Activated CD8-positive, alpha-beta memory T cell treated with anti-CD3 and anti-CD28 coated beads, Interleukin-2, amount 10 ng/mL, durations not matched to agents 7 days and 5 days (primary cell): ENCODE measurements at regions not wholly inside any gene's neighbourhood (a gene's known extent, or its start where the extent isn't known, plus 50 kb on each side); places are given as distances from the start of the nearest gene placed in this dataset.
A peak's percentile ranks its signal among the peaks of the same experiment; 100 is the strongest.
"Not testable (repeated sequence)": the region's sequence is repeated elsewhere in the genome, so short reads cannot be mapped to it uniquely, and the experiment has no call there.

Experiments
- ATAC-seq: fragments of 150-1000 bp; cut with Tn5 transposase; one replicate; pipeline ENCODE4 v1.10.0; 2021; ENCODE audit warnings: moderate library complexity
- CTCF ChIA-PET: fragments of 350-600 bp; sonication (Branson Sonifier 250); formaldehyde crosslinking; loops from one replicate; lab custom pipeline; 2021; ENCODE audit warnings: antibody characterized with exemption; lab: Charles Lee
- DNase-seq: peaks from one replicate; pipeline ENCODE4 v3.0.0-alpha.2; 2020
- H3K27ac Mint-ChIP-seq: one replicate; pipeline ENCODE4 v1.8.0; 2021; ENCODE audit warnings: mild to moderate bottlenecking, mixed read lengths
- H3K27me3 Mint-ChIP-seq: one replicate; pipeline ENCODE4 v1.8.0; 2021; ENCODE audit warnings: mixed read lengths
- H3K36me3 Mint-ChIP-seq: one replicate; pipeline ENCODE4 v1.8.0; 2021; ENCODE audit warnings: mild to moderate bottlenecking, mixed read lengths
- H3K4me1 Mint-ChIP-seq: one replicate; pipeline ENCODE4 v1.8.0; 2021; ENCODE audit warnings: mixed read lengths
- H3K4me3 Mint-ChIP-seq: one replicate; pipeline ENCODE4 v1.8.0; 2021; ENCODE audit warnings: mild to moderate bottlenecking, moderate library complexity, mixed read lengths
- H3K9me3 Mint-ChIP-seq: one replicate; pipeline ENCODE4 v1.8.0; 2022; ENCODE audit warnings: low read depth, mixed read lengths

DNA sequence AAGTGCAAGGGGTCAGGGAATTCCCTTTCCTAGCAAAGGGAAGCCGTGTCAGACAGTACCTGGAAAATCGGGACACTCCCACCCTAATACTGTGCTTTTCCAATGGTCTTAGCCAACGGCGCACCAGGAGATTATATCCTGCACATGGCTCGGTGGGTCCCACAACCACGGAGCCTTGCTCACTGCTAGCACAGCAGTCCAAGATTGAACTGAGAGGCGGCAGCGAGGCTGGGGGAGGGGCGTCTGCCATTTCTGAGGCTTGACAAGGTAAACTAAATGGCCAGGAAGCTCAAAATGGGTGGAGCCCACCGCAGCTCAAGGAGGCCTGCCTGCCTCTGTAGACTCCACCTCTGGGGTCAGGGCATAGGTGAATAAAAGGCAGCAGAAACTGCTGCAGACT lies 76.5 kb upstream of the LINC00632 start:
- H3K4me1 Mint-ChIP-seq, DNase-seq, H3K27me3 Mint-ChIP-seq, H3K9me3 Mint-ChIP-seq, CTCF ChIA-PET, H3K27ac Mint-ChIP-seq, H3K36me3 Mint-ChIP-seq, ATAC-seq, H3K4me3 Mint-ChIP-seq: not testable (repeated sequence)

DNA sequence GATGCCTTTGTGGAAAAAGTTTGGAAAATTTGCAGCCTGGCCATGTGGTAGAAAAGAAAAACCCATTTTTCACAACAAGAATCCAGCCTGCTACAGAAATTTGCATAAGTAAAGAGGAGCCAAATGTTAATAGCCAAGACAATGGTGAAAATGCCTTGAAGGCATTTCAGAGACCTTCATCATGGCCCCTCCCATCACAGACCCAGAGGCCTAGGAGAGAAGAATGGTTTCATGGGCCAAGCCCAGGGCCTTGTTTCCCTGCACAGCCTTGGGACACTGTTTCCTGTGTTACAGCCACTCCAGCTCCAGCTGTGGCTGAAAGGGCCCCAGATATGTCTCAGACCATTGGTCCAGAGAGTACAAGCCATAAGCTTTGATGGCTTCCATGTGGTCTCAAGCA lies 101.4 kb upstream of the LINC00632 start:
- DNase-seq: no peak
- CTCF ChIA-PET: no interaction called here
- ATAC-seq: no peak
- H3K27me3 Mint-ChIP-seq: no peaks in the 10 kb centered on the region
- H3K4me1 Mint-ChIP-seq: no peaks in the 10 kb centered on the region
- no peaks in the 10 kb centered on the region for H3K9me3 Mint-ChIP-seq
- no peak overlapping the region for H3K4me3 Mint-ChIP-seq
- H3K36me3 Mint-ChIP-seq: no peaks in the 10 kb centered on the region
- H3K27ac Mint-ChIP-seq: no peak overlapping the region

DNA sequence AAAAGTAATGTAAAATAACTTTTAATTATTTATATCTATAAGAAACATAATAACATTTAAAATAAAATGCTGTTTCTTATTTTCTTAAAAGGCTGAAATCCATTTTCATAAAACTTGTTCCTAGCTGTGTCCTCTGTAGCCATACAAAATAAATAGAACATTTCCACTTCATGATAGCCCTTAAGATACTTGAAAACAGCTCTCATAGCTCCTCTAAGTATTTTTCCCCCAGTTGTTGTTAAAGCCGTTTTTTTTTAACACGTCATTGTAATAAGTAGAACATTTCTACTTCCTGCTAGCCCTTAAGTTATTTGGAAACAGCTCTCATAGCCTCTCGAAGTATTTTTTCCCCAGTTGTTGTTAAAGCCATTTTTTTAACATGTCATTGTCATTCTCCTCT lies 97.3 kb upstream of the SOX3 start:
- DNase-seq (no peak), ATAC-seq (no peak)
- Mint-ChIP-seq H3K36me3 (no peaks in the 10 kb centered on the region), H3K27ac (no peak overlapping the region), H3K4me1 (no peaks in the 10 kb centered on the region), H3K9me3 (no peaks in the 10 kb centered on the region), H3K27me3 (no peaks in the 10 kb centered on the region), H3K4me3 (no peak overlapping the region)
- CTCF ChIA-PET: no interaction called here

DNA sequence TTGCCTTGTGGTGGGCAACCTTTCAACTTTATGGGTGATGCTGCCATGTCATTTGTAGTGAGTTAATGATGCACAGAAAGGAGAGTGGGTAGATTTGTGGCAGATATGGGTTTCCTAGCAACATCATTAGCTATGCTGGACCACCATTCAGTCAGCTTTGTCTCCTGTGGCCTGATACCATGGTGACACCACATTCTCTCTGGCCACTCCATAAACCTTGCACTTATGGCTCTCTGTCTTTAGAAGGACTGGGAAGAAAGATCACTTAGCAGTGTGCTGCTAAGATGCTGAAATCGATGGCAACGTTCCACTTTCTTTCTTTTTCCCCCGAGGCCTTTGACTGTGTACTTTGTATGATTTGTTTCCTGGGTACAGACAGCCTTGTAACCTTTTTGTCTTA lies 95.0 kb upstream of the SOX3 start:
- Mint-ChIP-seq H3K9me3 (no peaks in the 10 kb centered on the region), H3K27me3 (no peaks in the 10 kb centered on the region), H3K4me1 (no peaks in the 10 kb centered on the region), H3K27ac (no peak overlapping the region), H3K36me3 (no peaks in the 10 kb centered on the region), H3K4me3 (no peak overlapping the region)
- ATAC-seq: no peak
- CTCF ChIA-PET: no interaction called here
- no peak for DNase-seq

DNA sequence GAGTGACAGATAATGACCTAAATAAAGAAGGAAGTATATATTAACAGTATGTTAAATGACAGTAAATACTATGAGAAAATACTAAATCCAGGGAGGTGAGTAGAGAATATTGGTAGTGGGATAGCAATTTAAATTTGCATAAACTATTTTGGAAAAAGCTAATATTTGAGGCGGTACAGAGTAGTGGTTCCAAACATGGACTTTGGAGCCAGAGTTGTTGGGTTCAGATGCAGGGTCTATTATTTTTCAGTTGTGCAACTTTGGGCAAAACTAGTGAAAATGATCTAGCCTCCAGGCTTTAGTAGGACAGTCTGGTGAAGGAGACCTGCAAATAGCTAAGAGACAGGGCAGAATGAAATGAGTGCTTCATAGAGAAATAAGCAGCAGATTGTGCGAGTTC lies 84.8 kb upstream of the SOX3 start:
- H3K4me3 Mint-ChIP-seq: no peak overlapping the region
- H3K4me1 Mint-ChIP-seq: no peaks in the 10 kb centered on the region
- H3K36me3 Mint-ChIP-seq: no peaks in the 10 kb centered on the region
- no peaks in the 10 kb centered on the region for H3K27me3 Mint-ChIP-seq
- H3K27ac Mint-ChIP-seq: no peak overlapping the region
- ATAC-seq (no peak), DNase-seq (no peak)
- no peaks in the 10 kb centered on the region for H3K9me3 Mint-ChIP-seq
- CTCF ChIA-PET: no interaction called here

DNA sequence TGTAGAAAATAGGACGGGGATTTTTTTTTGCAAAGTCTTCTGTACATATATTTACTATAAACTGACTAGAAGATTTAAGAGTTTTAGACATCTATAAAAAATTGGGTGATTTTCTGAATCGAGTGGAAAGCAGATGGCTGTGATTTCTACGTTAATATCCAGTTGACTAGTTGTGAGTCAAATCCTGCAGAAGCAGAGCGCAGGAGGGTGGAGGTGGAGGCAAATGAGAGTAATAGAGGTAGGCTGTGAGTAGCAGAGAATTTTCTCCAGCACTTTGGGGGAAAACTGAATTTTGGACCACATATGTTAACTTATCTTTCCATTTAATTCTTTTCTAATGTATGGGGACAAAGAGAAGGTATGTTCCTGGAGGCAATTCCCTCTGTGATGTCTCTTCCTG lies 82.1 kb upstream of the SOX3 start:
- Mint-ChIP-seq H3K27me3 (no peaks in the 10 kb centered on the region), H3K9me3 (no peaks in the 10 kb centered on the region), H3K4me3 (no peak overlapping the region), H3K27ac (no peak overlapping the region), H3K4me1 (no peaks in the 10 kb centered on the region), H3K36me3 (no peaks in the 10 kb centered on the region)
- CTCF ChIA-PET: no interaction called here
- ATAC-seq (no peak), DNase-seq (no peak)

DNA sequence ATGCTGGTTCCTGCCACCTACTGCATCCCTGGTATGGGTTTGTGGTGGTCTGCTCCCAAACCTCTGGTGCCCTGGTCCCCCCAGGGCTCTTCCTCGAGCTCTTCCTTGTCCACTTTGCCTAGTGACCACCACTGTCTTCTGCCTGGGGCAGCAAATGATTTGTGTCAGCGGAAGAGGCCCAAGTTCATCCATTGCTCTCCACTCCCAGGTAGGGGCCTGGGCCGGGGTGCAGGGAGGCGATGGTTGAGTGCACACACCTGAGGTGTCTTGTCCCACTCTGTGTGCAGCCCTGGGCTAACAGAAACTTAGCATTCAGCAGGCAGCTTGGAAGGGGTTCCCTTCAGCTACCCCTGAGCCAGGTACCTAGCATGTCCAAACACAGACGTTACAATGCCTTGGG lies 75.6 kb upstream of the SOX3 start:
- CTCF ChIA-PET: no interaction called here
- no peaks in the 10 kb centered on the region for H3K4me1 Mint-ChIP-seq
- H3K36me3 Mint-ChIP-seq: no peaks in the 10 kb centered on the region
- H3K27me3 Mint-ChIP-seq: no peaks in the 10 kb centered on the region
- no peak overlapping the region for H3K27ac Mint-ChIP-seq
- DNase-seq: no peak
- ATAC-seq: no peak
- no peak overlapping the region for H3K4me3 Mint-ChIP-seq
- H3K9me3 Mint-ChIP-seq: no peaks in the 10 kb centered on the region

DNA sequence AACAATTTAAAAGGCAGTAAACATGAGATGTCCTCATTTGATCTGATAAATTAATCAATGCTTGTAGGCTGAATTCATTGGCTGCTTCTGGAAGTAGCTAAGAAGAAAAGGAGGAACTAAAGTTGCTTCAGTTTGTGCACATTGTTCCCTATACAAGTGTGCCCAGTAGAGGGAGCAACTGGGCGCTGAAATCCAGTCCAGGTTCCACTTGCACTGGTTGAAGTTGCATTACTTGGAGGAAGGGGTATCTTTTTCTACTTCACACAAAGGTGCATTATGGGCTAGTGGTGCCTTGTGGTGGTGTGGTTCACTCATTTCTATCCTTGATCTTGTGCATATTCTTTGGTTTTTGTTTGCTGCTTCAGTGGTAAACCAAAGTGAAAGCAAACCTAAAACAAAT lies 67.9 kb upstream of the SOX3 start:
- no peak overlapping the region for H3K4me3 Mint-ChIP-seq
- no peak overlapping the region for H3K27ac Mint-ChIP-seq
- no peaks in the 10 kb centered on the region for H3K27me3 Mint-ChIP-seq
- DNase-seq (peak; percentile 40), ATAC-seq (no peak)
- CTCF ChIA-PET: no interaction called here
- no peaks in the 10 kb centered on the region for H3K36me3 Mint-ChIP-seq
- H3K4me1 Mint-ChIP-seq: no peaks in the 10 kb centered on the region
- H3K9me3 Mint-ChIP-seq: no peaks in the 10 kb centered on the region

DNA sequence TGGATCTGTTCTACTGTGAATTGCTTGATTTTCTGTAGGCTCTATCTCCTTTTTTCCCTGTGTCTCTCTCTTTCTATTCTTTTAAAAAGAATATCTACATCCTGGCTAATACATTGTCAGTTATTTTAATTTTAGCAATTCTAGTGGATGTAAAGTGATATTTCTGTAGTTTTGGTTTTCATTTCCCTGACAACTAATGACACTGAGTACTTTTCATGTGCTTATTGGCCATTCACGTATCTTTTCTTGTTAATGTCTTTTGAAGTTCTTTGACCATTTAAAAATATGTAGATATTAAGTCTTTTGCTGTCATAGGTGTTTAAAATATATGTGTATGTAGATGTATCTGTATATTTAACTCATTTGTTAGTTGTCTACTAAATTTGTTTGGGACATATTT lies 59.0 kb upstream of the SOX3 start:
- CTCF ChIA-PET: no interaction called here
- H3K36me3 Mint-ChIP-seq: no peaks in the 10 kb centered on the region
- ATAC-seq (no peak), DNase-seq (no peak)
- no peak overlapping the region for H3K27ac Mint-ChIP-seq
- no peak overlapping the region for H3K4me3 Mint-ChIP-seq
- no peaks in the 10 kb centered on the region for H3K4me1 Mint-ChIP-seq
- H3K9me3 Mint-ChIP-seq: no peaks in the 10 kb centered on the region
- no peaks in the 10 kb centered on the region for H3K27me3 Mint-ChIP-seq
